Panc1 (cell line): ENCODE measurements at regions not wholly inside any gene's neighbourhood (a gene's known extent, or its start where the extent isn't known, plus 50 kb on each side); places are given as distances from the start of the nearest gene placed in this dataset.

Experiments used
- ATAC-seq: fragments of 200-7000 bp; cut with Tn5 transposase; 2 replicates; pipeline ENCODE4 v1.9.1; 2020; ENCODE audit warnings: mild to moderate bottlenecking, moderate library complexity
- BruUV-seq: library from RNA; stranded (reverse); fragments of 400-500 nt; replicated peaks from 2 replicates; lab custom pipeline; 2021; lab: Mats Ljungman, UMichigan
- CTCF ChIA-PET: fragments of 300-600 bp; sonication (Branson Sonifier 250); formaldehyde crosslinking; loops from one replicate; lab custom pipeline; 2022; ENCODE audit warnings: antibody characterized with exemption; lab: Charles Lee
- POLR2A ChIA-PET: fragments of 300-600 bp; sonication (Branson Sonifier 250); formaldehyde crosslinking; loops from one replicate; lab custom pipeline; 2022; ENCODE audit warnings: antibody characterized with exemption; lab: Charles Lee
- DNase-seq: peaks from one replicate; pipeline ENCODE4 v3.0.0-alpha.2; 2010; ENCODE audit warnings: low read depth, low spot score
- H3K27ac ChIP-seq: 2 replicates; pipeline ENCODE4 v1.5.1; 2011; ENCODE audit warnings: mild to moderate bottlenecking, low read length, inconsistent platforms
- H3K27me3 ChIP-seq: fragments of 200-500 bp; sonication (Bioruptor generic); 2 replicates; pipeline ENCODE4 v1.6.0; 2014; ENCODE audit warnings: low read length, inconsistent platforms; ENCODE audit not compliant: control insufficient read depth, insufficient read depth
- H3K36me3 ChIP-seq: fragments of 200-500 bp; sonication (Bioruptor generic); 2 replicates; pipeline ENCODE4 v1.5.1; 2014; ENCODE audit warnings: inconsistent platforms, mild to moderate bottlenecking, low read length, moderate library complexity; ENCODE audit not compliant: control insufficient read depth, insufficient read depth
- H3K4me1 ChIP-seq: 2 replicates; pipeline ENCODE4 v1.5.1; 2011; ENCODE audit warnings: inconsistent platforms, mild to moderate bottlenecking, low read length, moderate library complexity; ENCODE audit not compliant: control insufficient read depth, insufficient read depth
- H3K4me3 ChIP-seq, 2 experiments: 2 replicates each; pipeline ENCODE4 v1.5.1; 2011 to 2012; ENCODE audit warnings: low read depth in 2 of 2, low read length in 2 of 2, mild to moderate bottlenecking in 2 of 2, inconsistent platforms in 1 of 2, moderate library complexity in 1 of 2
- H3K9me3 ChIP-seq: fragments of 200-500 bp; sonication (Bioruptor generic); 2 replicates; pipeline ENCODE4 v1.5.1; 2014; ENCODE audit warnings: low read depth, mild to moderate bottlenecking, inconsistent platforms, low read length, moderate library complexity; ENCODE audit not compliant: control insufficient read depth, insufficient read depth
- CTCF ChIP-seq: fragments of 450-650 bp; IDR thresholded peaks from 2 replicates; pipeline ENCODE4 v1.5.1; 2017; ENCODE audit warnings: mild to moderate bottlenecking
- POLR2AphosphoS5 ChIP-seq: IDR thresholded peaks from 2 replicates; pipeline ENCODE4 v1.6.1; 2012; ENCODE audit warnings: mild to moderate bottlenecking, low read depth, low read length, moderate library complexity
- SIN3A ChIP-seq: IDR thresholded peaks from 2 replicates; pipeline ENCODE4 v1.6.1; 2012; ENCODE audit warnings: low read depth, mild to moderate bottlenecking, low read length, moderate library complexity, borderline replicate concordance; ENCODE audit not compliant: insufficient read depth
- TCF7L2 ChIP-seq: IDR thresholded peaks from 2 replicates; pipeline ENCODE4 v1.6.1; 2011; ENCODE audit warnings: mild to moderate bottlenecking, low read depth, low read length, inconsistent platforms
- in situ Hi-C: cut with HindIII; loops from 2 replicates; pipeline ENCODE4 v1.10.0; 2016; ENCODE audit warnings: low sequenced_read_pairs, low pct_unique_long_range_greater_than_20kb
- intact Hi-C: fragments of 100-400 bp; cut with micrococcal nuclease; formaldehyde crosslinking; loops from one replicate; pipeline ENCODE4 v1.10.0; 2022; ENCODE audit not compliant: unreplicated experiment
- TF ChIP-seq, protein P1 (sequence below), 2 experiments: IDR thresholded peaks; 2 replicates each; pipeline ENCODE4 v1.6.1; 2011 to 2012; ENCODE audit warnings: low read depth in 2 of 2, control low read depth in 1 of 2, low read length in 1 of 2, mild to moderate bottlenecking in 1 of 2, moderate library complexity in 1 of 2; ENCODE audit not compliant: insufficient read depth in 1 of 2

- Histone ChIP-seq H3K9me3 (no peaks in the 10 kb centered on the region), H3K27ac (no peak overlapping the region), H3K4me3 (no peak overlapping the region), H3K36me3 (no peaks in the 10 kb centered on the region), H3K4me1 (no peaks in the 10 kb centered on the region), H3K27me3 (peaks cover 3% of the 10 kb centered on the region; the same call in 1 of the 2 replicates)
- DNase-seq (no peak), ATAC-seq (no peak)
- TF ChIP-seq POLR2AphosphoS5 (no peak), SIN3A (no peak)
- in situ Hi-C loops (no loop called here), intact Hi-C loops (no loop called here)
- POLR2A ChIA-PET = no interaction called here
- CTCF ChIA-PET = no interaction called here
- no TSS peak for BruUV-seq
Measured at GRCh38 chr16:66212428-66212827, 154.1 kb upstream of the CDH5 start.

GRCh38 chr16:66211651-66212050, 154.8 kb upstream of the CDH5 start:
- in situ Hi-C loops = no loop called here
- no peaks in the 10 kb centered on the region for H3K9me3 ChIP-seq
- POLR2A ChIA-PET = no interaction called here

More at GRCh38 chr16:66211651-66212050, 154.8 kb upstream of the CDH5 start:
- peaks cover 3% of the 10 kb centered on the region; the same call in 1 of the 2 replicates for H3K27me3 ChIP-seq
- no peak overlapping the region for H3K4me3 ChIP-seq
- H3K36me3 ChIP-seq = no peaks in the 10 kb centered on the region
- no peak overlapping the region for H3K27ac ChIP-seq
- intact Hi-C loops = no loop called here
- H3K4me1 ChIP-seq = no peaks in the 10 kb centered on the region
- CTCF ChIA-PET = no interaction called here
- ATAC-seq (no peak), DNase-seq (no peak)
- no TSS peak for BruUV-seq
- no peak for TF ChIP-seq POLR2AphosphoS5
- TF ChIP-seq, protein P1, sequence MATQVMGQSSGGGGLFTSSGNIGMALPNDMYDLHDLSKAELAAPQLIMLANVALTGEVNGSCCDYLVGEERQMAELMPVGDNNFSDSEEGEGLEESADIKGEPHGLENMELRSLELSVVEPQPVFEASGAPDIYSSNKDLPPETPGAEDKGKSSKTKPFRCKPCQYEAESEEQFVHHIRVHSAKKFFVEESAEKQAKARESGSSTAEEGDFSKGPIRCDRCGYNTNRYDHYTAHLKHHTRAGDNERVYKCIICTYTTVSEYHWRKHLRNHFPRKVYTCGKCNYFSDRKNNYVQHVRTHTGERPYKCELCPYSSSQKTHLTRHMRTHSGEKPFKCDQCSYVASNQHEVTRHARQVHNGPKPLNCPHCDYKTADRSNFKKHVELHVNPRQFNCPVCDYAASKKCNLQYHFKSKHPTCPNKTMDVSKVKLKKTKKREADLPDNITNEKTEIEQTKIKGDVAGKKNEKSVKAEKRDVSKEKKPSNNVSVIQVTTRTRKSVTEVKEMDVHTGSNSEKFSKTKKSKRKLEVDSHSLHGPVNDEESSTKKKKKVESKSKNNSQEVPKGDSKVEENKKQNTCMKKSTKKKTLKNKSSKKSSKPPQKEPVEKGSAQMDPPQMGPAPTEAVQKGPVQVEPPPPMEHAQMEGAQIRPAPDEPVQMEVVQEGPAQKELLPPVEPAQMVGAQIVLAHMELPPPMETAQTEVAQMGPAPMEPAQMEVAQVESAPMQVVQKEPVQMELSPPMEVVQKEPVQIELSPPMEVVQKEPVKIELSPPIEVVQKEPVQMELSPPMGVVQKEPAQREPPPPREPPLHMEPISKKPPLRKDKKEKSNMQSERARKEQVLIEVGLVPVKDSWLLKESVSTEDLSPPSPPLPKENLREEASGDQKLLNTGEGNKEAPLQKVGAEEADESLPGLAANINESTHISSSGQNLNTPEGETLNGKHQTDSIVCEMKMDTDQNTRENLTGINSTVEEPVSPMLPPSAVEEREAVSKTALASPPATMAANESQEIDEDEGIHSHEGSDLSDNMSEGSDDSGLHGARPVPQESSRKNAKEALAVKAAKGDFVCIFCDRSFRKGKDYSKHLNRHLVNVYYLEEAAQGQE (IDR thresholded peaks at IDR 0.05; ENCODE audit: insufficient read depth in 1 of 2, low read depth in 2 of 2, low read length in 1 of 2) = no peak
- TF ChIP-seq TCF7L2 = no peak
- no peak for TF ChIP-seq CTCF
- TF ChIP-seq SIN3A = no peak
